Skin of body (tissue), 1 donor: ENCODE measurements at regions not wholly inside any gene's neighbourhood (a gene's known extent, or its start where the extent isn't known, plus 50 kb on each side); places are given as distances from the start of the nearest gene placed in this dataset.
"Not testable (repeated sequence)": the region's sequence is repeated elsewhere in the genome, so short reads cannot be mapped to it uniquely, and the experiment has no call there.

Source experiments
- DNase-seq: peaks from one replicate; lab custom pipeline; 2025; lab: John Stamatoyannopoulos, UW

DNA sequence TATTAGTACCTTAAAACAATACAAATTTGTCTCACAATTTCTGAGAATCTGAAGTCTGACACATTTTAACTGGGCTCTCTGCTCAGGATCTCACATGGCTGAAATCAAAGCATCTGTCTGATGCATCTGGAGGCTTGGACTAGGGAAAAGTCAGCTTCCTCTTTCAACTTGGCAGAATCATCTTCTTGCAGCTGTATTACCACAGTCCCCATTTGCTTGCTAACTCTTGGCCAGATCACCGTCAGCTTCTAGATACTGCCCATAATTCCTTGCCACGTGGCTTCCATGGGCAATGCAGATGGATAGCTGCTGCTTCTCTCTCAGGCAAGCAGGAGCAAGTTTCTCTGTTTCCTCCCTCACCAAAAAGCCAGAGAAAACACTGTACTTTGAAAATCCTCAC is 1106.4 kb upstream of the CITED2 start:
- DNase-seq, result peak; percentile 22

GRCh38 chr6:140478631-140479030 is 1104.2 kb upstream of the CITED2 start:
- DNase-seq, result no peak

DNA sequence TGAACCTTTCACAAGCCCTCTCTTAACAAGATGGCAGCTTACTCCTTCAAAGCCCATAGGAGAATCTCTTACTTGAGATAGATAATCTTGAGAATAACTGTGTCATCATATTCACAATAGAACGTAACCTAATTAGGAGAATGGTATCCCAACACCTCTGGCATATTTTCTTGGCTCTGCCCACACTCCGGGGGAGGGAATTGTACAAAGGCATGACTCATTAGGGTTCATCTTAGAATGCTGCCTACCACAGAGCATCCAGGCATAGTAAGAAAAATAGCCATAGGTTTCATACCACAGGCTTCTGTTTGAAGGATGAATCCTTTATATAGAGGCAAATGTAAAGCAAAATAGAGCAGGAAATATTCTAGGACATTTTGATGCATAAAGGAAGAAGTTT is 1100.6 kb upstream of the CITED2 start:
- no peak for DNase-seq

GRCh38 chr6:140464720-140465119 is 1090.3 kb upstream of the CITED2 start:
- DNase-seq, result no peak

- DNase-seq, result no peak
Observed at GRCh38 chr6:140463312-140463710, 1088.9 kb upstream of the CITED2 start.

DNA sequence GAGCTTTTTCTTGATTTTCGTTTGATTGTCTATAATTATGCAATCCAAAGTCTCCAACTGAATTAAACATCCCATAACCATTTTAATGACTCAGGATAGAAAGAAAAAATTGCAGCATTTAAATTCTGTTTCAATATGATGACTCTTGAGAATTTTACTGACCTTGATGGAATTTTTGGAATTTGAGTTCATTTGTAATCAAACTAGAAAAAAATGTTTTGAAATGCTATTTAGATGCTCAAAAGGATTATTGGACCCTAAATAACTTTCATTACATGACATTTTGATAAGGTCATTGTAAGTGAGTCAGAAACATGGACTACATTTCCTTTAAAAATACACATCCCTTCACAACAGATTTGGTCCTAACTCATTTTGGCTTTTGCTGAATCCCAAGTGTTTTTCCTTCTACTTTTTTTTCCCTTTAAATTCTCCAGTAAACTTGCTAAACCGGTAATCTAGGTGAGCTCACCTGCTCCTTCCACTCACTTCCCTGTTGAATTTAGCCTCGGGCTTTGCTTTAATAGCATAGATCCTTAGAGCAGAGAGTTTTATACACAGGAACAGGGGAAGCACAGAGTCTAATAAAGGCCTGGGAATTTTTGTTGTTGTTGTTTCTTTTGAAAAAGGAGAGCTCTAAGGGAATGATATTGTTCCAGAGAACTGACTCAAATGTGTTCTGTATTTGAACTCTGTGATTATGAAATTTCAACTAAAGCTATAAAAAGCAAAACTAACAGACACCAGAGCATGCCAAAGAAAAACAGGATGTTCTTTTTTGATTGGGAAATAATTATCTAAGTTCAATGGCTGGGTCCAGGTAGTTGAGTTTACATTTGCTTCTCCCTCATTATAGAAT is 1088.2 kb upstream of the CITED2 start:
- peak; percentile 14 for DNase-seq

GRCh38 chr6:140462076-140462452 is 1087.6 kb upstream of the CITED2 start:
- DNase-seq, result no peak

- DNase-seq, result no peak
Observed at GRCh38 chr6:140460267-140460666, 1085.8 kb upstream of the CITED2 start.

- DNase-seq, result no peak
Observed at GRCh38 chr6:140459209-140459608, 1084.8 kb upstream of the CITED2 start.

GRCh38 chr6:140446241-140446640 is 1071.8 kb upstream of the CITED2 start:
- no peak for DNase-seq

- DNase-seq, result no peak
Observed at GRCh38 chr6:140445474-140446004, 1071.1 kb upstream of the CITED2 start.

DNA sequence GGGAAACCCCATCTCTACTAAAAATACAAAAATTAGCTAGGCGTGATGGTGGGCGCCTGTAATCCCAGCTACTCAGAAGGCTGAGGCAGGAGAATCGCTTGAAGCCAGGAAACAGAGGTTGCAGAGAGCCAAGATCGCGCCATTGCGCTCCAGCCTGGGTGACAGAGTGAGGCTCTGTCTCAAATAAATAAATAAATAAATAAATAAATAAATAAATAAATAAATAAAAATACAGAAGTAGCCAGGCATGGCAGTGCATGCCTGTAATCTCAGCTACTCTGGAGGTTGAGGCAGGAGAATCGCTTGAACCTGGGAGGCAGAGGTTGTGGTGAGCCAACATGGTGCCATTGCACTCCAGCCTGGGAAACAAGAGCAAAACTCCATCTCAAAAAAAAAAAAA is 1068.7 kb upstream of the CITED2 start:
- DNase-seq, result not testable (repeated sequence)

DNA sequence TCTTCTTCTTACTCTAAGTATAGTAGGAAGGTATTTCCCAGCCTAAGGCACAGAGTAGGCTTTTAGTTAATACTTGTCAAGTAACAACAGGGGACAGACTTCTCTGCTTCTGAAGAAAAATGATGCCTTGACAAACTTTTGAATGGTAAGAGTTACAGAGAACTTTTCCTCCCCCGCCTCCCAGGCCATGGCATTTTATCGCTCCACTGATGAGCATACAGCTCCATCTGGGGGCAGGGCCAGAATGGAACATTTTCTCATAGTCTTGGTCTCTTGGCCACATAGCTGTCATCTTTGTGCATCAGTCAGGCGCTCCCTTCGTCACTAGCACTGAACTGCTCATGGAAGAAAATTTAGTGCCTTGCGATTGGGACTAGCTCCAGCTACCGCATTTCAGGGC is 1066.8 kb upstream of the CITED2 start:
- peak; percentile 17 for DNase-seq

GRCh38 chr6:140440223-140440835 is 1065.9 kb upstream of the CITED2 start:
- DNase-seq, result no peak

DNA sequence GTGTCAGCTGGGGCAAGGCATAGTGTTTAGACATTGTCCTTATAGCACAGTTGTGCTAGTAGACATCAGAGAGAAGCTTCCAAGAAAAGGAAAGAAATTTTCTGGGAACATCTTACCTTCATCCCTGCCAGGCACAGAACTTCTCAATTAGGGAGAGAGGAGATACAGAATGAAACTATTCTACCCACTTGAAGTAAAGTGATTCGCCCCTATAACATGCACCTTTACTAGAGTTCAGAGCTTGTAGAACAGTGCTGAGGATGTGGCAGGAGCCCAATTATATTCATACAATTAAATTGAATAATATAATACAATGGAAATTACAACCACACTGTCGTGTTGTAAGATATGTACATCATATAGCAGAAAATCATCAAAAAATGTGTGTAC is 1063.9 kb upstream of the CITED2 start:
- no peak for DNase-seq

DNA sequence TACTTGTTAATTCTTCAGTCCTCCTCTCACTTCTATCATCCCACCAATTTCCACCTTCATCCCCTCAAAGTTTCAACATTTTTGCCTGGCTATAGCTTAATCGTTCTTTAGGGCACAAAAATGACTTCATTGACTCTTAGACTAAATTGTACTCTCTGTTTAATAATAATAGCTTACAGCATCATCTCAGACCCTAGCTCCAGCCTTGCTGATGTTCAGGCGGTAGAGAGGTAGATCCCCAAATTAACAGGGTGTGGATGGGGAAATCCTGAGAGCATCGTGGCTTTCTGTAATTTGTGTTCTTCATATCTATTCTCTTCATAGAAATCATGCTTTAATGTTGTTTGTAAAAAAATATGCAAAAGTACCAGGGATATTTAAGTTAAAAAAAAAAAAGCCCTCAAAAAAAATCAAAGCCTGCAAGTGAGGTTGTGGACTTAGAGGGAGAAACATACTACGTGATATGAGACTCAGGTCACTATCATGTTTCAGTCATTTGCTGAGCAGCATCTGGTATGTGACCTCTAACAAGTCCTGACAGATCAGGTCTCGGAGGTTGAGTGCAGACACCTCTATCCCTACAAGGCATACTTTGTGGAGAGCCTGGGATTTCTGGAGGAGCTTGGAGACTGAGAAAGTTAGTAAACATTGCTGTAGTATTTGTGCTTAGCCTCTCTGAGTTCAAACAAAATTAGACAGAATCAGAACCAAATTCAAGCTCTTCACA is 1063.3 kb upstream of the CITED2 start:
- DNase-seq, result no peak

- DNase-seq, result no peak
Observed at GRCh38 chr6:140436023-140436811, 1061.8 kb upstream of the CITED2 start.

DNA sequence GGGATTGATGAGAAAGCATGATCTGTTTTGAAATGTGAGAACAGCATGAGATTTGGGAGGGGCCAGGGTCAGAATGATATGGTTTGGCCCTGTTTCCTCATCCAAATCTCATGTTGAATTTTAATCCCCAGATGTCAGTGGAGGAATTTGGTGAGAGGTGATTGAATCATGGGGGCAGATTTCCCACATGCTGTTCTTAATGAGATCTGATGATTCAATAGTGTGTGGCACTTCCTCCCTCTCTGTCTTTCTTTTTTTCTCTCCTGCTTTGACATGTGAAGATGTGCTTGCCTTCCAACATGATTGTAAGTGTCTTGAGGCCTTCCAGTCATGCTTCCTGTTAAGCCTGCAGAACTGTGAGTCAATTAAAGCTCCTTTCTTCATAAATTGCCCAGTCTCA is 1060.3 kb upstream of the CITED2 start:
- no peak for DNase-seq

GRCh38 chr6:140433072-140433471 is 1058.6 kb upstream of the CITED2 start:
- DNase-seq, result no peak

DNA sequence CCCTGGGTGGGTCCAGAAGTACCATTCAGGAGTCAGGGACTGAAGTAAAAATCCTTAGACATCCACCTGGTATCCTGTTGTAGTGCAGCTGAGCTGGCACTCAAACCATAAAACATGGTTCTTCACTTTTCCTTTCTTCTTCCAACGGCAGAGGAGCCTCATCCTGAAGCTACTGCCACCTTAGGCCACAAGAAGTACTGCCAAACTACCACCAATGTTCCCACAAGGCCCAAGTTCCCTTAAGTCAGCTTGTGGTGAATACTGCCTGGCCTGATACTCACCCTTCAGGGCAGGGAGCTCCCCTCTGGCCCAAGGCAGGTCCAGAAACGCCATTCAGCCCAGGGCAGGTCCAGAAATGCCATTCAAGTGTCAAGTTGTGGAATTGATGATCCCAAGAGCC is 1053.4 kb upstream of the CITED2 start:
- no peak for DNase-seq

DNA sequence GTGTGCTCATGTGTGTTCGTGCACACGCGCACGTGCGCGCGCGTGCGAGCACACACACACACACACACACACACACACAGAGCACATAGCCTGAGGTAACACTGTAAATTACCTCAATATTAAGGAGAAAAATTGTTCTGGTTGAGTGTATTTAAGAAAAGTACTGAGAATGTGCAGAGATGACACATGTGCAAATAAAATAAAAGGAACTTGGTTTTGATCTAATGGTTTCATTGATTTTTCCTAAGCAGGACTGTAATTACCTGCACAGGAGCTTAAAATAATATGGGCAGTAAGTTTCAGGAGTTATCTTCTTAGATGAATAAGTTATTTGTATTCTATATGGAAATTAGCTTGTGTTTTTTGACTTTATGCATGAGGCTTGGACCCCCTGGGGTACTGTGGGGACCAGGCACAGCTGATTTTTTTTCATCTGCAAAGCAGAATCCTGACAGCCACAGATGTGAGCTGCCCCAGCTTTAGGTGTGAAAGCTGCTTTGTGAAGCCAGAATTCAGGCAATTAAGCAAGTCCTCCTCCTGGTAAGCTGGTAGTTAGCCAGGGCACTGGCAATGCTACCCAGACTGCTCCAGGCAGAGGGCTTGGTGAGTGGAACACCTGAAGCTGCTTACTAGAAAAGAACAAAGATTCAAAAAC is 1040.6 kb upstream of the CITED2 start:
- no peak for DNase-seq
